ENCODE measurements at regions not wholly inside any gene's neighbourhood (a gene's known extent, or its start where the extent isn't known, plus 50 kb on each side); places are given as distances from the start of the nearest gene placed in this dataset.
A peak's percentile ranks its signal among the peaks of the same experiment; 100 is the strongest.
"Not testable (repeated sequence)": the region's sequence is repeated elsewhere in the genome, so short reads cannot be mapped to it uniquely, and the experiment has no call there.

DNA sequence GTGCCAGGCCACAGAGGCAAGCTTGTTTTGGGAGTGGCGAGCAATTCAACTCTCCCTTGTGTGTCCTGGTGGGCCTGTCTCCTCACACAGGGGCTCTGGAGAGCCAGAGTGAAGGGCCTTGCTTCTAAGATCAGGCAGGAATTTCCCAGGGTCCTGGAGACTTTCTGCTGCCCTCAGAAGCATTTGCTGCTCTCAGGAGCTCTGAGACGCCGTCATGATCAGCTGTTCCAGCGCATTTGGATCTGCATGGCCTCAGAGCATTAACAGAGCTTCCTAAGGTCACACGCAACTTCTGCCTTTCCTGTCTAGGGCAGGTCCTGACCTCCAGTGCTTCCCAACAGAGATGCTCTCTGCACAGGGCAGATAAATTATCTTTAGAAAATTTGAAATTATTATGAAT is 52.2 kb upstream of the C10orf90 start:
- no peak for DNase-seq (ENCODE audit: low read depth in 4 of 4, low spot score in 2 of 4)

- DNase-seq (ENCODE audit: low read depth in 4 of 4, low spot score in 2 of 4) = no peak
Observed at GRCh38 chr10:126723226-126723625, 52.7 kb upstream of the C10orf90 start.

DNA sequence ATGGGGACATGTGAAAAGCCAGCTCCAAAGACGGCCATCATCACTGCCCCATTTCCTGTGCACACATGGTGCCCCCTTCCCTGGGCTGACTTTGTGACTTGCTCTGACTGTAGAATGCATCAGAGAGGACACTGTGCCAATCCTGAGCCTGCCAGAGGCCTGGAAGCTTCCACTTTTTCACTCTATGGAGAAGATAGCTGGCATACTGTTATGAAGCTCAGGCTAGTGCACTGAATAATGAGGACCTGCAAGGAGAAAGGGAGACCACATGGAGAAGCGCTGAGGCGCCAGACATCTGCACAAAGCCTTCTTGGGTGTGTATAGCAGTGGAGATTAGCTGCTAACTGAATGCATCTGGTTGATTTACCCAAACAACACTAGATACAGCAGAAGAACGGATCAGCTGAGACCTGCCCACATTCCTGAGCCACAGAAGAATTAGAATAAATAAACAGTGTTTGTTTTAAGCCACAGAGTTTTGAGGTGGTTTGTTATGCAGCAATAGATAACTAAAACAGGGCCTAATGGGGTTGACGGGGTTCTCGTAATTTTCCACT is 58.9 kb upstream of the C10orf90 start:
- no peak for DNase-seq (ENCODE audit: low read depth in 4 of 4, low spot score in 2 of 4)

DNA sequence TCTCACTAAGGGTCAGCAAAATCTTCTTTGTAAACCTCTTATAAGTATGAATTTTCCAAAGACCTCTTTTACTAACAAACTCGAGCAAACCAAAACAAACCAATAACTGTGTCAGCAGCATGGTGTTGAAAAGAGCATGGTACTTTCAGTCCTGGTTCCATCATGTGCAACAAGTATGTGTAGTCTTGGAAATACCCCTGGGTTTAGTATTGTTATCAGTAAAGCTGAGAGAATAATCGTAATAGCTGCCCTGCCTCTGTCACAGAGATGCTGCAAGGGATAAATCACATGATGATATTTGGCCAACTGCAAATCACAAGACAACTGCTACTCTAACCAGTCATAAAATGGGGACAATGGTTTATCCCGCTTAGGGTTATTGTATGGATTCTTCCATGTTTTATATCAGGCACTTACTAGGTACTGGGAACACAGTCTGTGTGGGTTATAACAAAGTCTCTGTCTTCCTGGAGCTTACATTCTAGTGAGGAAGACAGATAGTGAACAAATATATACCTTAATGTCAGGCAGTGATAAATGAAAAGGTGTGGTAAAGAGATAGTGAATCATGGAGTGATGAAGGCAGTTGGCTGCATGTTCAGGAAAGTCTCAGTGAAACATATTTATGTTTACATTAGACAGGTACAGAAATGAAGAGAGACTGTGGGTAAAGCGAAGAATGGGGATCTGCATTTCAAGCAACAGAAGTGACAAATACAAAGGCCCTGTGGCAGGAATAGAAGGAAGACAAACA is 60.5 kb upstream of the C10orf90 start:
- no peak for DNase-seq (ENCODE audit: low read depth in 4 of 4, low spot score in 2 of 4)

DNA sequence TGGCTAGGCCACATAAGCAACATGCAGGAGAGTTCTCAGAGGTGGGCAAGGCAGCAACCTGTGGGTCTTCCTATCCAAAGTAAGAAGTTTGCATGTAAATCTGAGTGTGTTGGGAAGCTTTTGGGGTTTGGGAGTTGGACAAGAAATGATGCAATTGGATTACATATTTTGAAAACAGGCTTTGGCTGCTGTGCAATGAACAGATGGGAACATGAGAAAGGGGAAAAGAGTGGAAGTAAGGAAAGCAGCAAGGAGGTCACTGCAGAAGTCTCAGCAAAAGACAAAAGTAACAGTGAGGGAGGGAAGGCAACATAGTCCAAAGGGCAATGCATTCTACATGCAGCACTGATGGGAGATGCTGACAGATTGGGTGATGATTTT is 61.1 kb upstream of the C10orf90 start:
- no peak for DNase-seq (ENCODE audit: low read depth in 4 of 4, low spot score in 2 of 4)

DNA sequence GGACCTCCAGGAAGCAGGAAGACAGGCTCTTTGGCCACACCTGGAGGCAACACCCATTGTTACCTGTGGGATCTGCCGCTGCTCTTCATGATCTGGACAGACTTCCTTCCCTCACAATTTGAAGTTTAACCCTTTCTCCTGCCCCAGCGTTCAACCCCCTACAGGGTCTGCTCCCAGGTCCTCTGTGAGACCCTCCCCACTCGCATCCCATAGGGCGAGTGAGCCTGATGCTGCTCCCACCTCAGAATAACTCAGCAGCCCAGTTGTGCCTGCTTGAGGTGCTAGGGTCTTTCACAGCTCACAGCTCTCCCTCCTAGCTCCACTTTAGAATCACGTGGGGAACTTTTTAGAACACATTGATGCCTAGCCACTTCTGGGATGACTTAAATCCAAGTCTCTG is 61.8 kb upstream of the C10orf90 start:
- DNase-seq (ENCODE audit: low read depth in 4 of 4, low spot score in 2 of 4) = no peak

DNA sequence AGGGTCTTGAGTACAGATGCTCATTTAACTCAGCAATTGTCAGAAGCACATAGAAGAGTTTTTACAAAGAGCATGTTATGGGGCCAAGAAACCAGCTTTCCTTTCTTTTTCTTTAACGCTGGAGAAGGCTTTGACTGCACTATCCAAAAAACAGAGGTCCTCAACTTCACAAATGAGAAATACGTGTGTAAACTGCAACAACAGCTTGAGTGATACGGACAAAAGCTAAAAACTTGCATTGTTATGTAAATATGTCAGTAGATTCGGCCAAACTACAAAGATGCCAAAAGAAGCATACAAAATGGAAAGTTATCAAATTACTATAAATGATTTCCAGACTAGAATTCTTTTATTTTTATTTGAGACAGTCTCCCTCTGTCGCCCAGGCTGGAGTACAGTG is 62.4 kb upstream of the C10orf90 start:
- DNase-seq (ENCODE audit: low read depth in 4 of 4, low spot score in 2 of 4) = no peak

DNA sequence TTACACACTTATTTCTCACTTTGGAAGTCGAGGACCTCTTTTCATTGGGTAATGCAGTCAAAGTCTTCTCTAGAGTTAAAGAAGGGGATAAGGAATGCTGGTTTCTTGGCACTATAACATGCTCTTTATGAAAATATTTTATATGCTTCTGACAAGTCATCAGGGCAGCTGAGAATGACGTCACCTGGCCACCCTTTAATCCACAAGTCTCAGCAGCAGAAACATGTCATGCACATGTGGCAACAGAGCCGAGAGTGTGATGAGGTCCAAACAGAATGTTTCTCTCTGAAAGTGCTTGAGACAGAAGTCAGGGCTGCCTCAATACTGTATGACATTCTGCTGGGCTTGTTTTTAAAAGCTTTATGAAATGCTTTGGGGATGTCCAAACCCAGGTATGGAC is 63.5 kb upstream of the C10orf90 start:
- no peak for DNase-seq (ENCODE audit: low read depth in 4 of 4, low spot score in 2 of 4)

- DNase-seq (ENCODE audit: low read depth in 4 of 4, low spot score in 2 of 4) = no peak
Observed at GRCh38 chr10:126734967-126735366, 64.5 kb upstream of the C10orf90 start.

DNA sequence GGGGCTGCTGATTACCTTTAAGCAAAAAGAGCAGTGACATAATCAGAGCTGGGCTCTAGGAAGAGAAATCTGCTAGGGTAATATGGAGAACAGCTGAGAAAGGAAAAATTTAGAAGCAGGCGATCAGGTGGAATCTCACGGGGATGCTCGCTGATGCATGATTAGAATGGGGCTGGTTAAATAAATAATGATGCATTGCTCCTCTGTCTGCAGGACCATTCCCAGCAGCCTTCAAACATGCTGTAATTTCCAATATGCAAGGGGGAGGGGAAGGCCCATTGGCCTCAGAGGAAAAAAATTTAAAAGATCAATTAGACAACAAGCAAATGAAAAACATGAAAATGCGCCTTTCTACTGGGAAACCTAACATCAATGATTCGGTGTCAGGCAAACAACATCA is 65.6 kb upstream of the C10orf90 start:
- DNase-seq (ENCODE audit: low read depth in 4 of 4, low spot score in 2 of 4) = no peak

- no peak for DNase-seq (ENCODE audit: low read depth in 4 of 4, low spot score in 2 of 4)
Observed at GRCh38 chr10:126736727-126737126, 66.2 kb upstream of the C10orf90 start.

GRCh38 chr10:126738001-126738400 is 67.5 kb upstream of the C10orf90 start:
- no peak for DNase-seq (ENCODE audit: low read depth in 4 of 4, low spot score in 2 of 4)

- no peak for DNase-seq (ENCODE audit: low read depth in 4 of 4, low spot score in 2 of 4)
Observed at GRCh38 chr10:126744571-126744970, 74.1 kb upstream of the C10orf90 start.

DNA sequence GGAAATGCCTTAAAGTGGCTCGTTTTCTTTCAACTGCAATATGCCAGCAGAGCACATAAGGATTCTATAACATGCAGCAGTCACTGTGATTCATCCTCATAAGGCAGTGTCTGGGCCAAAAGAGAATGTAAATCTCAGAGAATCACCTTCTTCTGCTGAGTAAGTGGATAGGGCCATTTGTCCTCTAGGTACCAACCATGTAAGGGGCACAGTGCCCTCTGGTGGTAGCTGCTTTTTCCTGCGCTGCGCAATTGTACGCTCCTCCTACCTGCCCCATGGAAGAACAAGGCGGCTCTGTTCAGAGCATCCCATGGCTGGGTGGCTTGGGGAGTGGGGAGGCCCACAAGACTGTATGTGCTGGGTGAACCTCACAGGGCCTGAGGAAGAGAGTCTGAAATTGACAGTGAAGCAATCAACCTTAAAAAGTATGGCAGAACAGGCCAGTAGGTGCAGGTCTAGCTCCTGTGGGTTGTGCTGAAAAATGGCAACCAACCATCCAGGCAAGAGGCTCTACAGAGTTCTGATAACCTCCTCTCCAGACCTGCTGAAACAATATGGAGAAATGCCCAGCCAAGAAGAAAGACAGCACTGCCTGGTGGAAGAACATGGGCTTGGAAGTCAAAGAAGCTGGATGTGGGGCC is 78.6 kb upstream of the C10orf90 start:
- DNase-seq (ENCODE audit: low read depth in 4 of 4, low spot score in 2 of 4) = peak; percentile 45 to 67 (median 59)

DNA sequence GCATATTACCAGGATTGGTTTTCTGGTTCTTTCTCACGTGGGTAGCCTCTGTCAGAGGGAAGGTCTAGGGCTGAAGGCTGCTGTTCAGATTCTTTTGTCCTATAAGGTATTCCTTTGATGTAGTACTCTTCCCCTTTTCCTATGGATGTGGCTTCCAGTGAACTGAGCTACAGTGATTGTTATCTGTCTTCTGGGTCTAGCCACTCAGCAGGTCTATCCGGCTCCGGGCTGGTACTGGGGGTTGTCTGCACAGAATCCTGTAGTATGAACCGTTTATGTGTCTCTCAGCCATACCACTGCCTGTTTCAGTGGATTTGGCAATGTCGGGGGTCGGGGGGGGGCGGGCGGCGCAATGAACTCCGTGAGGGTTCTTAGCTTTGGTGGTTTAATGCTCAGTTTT is 84.5 kb upstream of the C10orf90 start:
- no peak for DNase-seq (ENCODE audit: low read depth in 4 of 4, low spot score in 2 of 4)

DNA sequence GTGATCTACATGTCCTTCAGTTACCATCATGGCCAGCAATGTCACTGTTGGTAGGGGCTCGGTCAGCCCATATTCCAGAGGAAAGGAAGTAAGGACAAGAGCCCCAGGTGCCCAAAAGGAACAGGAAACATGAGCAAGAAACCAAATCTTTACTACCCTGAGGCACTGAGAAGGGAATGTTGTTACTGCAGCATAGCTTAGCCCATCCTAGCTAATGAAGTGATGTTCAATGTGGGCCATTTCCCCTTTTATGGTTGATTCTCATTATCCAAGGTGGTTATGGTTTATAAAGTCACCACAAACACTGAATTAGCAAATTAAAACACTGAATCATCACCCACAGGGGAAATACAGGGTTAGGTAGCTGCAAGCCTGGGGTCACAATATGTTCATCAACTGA is 88.4 kb upstream of the C10orf90 start:
- no peak for DNase-seq (ENCODE audit: low read depth in 4 of 4, low spot score in 2 of 4)

- DNase-seq (ENCODE audit: low read depth in 4 of 4, low spot score in 2 of 4) = no peak
Observed at GRCh38 chr10:126759531-126759930, 89.0 kb upstream of the C10orf90 start.

GRCh38 chr10:126766646-126767045 is 96.2 kb upstream of the C10orf90 start:
- not testable (repeated sequence) for DNase-seq (ENCODE audit: low read depth in 4 of 4, low spot score in 2 of 4)

- DNase-seq (ENCODE audit: low read depth in 4 of 4, low spot score in 2 of 4) = no peak
Observed at GRCh38 chr10:126770809-126771208, 100.3 kb upstream of the C10orf90 start.

DNA sequence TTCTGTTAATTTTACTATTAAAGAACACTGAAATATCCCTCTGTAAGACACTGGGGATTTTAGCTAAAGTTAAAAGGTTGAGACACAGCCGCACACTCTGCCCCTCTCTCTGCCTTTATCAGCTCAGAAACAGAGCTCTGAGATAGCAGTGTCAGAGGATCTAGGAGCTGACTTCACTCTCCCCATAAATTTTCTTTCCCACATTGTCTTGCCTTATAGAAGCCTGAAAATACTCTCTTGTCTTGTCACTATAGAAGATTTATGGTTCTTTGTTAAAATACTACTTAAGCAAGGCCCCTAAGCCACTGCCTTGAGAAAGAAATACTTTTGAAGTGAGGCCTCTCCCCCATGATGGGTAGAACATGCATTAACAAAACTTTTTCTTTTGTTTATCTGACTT is 105.7 kb upstream of the C10orf90 start:
- no peak for DNase-seq (ENCODE audit: low read depth in 4 of 4, low spot score in 2 of 4)

- no peak for DNase-seq (ENCODE audit: low read depth in 4 of 4, low spot score in 2 of 4)
Observed at GRCh38 chr10:126777714-126778113, 107.2 kb upstream of the C10orf90 start.
